Gastrocnemius medialis (tissue), 4 donors: ENCODE measurements at regions not wholly inside any gene's neighbourhood (a gene's known extent, or its start where the extent isn't known, plus 50 kb on each side); places are given as distances from the start of the nearest gene placed in this dataset.

ENCODE experiments used
- ATAC-seq, 2 donors: fragments of 150-250 bp; one replicate each; pipeline ENCODE4 v1.9.1; 2016
- DNase-seq, 2 donors: peaks; one replicate each; pipeline ENCODE4 v3.0.0-alpha.2; 2019
- H3K27ac ChIP-seq, 4 donors: fragments of 200-600 bp; sonication (generic); 1 replicate in 1 of 4; 2 replicates in 3 of 4; pipeline ENCODE4 v1.5.1; 2016 to 2018; ENCODE audit warnings: mild to moderate bottlenecking in 2 of 4, moderate library complexity in 1 of 4
- H3K27me3 ChIP-seq, 3 donors: fragments of 200-600 bp; sonication (generic) in 2 of 3; 1 replicate in 1 of 3; 2 replicates in 2 of 3; pipeline versions ENCODE4 v1.5.1 to v1.6.0; 2016 to 2019; ENCODE audit warnings: mild to moderate bottlenecking in 1 of 3, moderate library complexity in 1 of 3
- H3K36me3 ChIP-seq, 2 donors: fragments of 200-600 bp; sonication (generic) in 1 of 2; one replicate each; pipeline ENCODE4 v1.5.1; 2017 to 2018
- H3K4me1 ChIP-seq, 2 donors: fragments of 200-600 bp; sonication (generic) in 1 of 2; one replicate each; pipeline ENCODE4 v1.5.1; 2016 to 2017; ENCODE audit warnings: mild to moderate bottlenecking in 2 of 2
- H3K4me3 ChIP-seq, 4 donors: fragments of 200-600 bp; sonication (generic) in 3 of 4; 1 replicate in 1 of 4; 2 replicates in 3 of 4; pipeline ENCODE4 v1.5.1; 2016 to 2019; ENCODE audit warnings: mild to moderate bottlenecking in 2 of 4
- H3K9me3 ChIP-seq, 3 donors: fragments of 200-600 bp; sonication (generic) in 2 of 3; 1 replicate in 1 of 3; 2 replicates in 2 of 3; pipeline ENCODE4 v1.5.1; 2016 to 2019
- POLR2A ChIP-seq, 2 donors: fragments of 450-650 bp; IDR thresholded peaks; one replicate each; pipeline ENCODE4 v1.6.1; 2017; ENCODE audit warnings: antibody characterized with exemption in 2 of 2, mild to moderate bottlenecking in 2 of 2, moderate library complexity in 2 of 2
- in situ Hi-C, 4 donors: fragments of 200-750 bp; cut with MboI; loops; one replicate each; pipeline versions ENCODE4 v1.15.0 to v1.8.0; 2017; ENCODE audit warnings: low sequenced_read_pairs in 4 of 4
- intact Hi-C: fragments of 100-400 bp; cut with DNase I; formaldehyde crosslinking; loops from one replicate; pipeline ENCODE4 v1.15.1; 2023; ENCODE audit warnings: low total_unique reads
- TF ChIP-seq, protein P1 (sequence below), 5 experiments: fragments of 450-650 bp in 3 of 5; fragments of 200-600 bp in 2 of 5; sonication (generic) in 2 of 5; IDR thresholded peaks in 4 of 5; conservative IDR thresholded peaks in 1 of 5; 1 replicate in 4 of 5; 2 replicates in 1 of 5; pipeline ENCODE4 v1.5.1; 2016 to 2019; ENCODE audit warnings: antibody characterized with exemption in 5 of 5, mild to moderate bottlenecking in 3 of 5, moderate library complexity in 3 of 5

DNA sequence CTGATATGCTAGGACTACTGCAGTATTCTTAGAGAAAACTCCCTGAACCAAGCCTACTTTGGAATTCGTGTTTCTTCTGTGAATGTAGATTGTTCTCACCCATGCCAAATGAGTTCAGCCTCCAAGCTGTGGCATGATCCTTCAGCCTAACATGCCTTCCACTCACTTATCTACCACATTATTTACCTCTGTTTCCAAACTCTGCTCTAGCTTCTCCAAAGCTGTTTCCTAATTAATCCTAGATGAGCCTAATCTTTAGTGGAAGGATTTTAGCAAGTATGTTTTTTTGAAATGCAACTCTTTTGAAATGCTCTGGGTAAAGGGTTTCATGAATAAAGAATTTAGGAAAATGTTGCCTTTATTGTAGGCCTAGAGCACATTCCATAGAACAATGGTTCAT is 152.9 kb upstream of the MMADHC start:
- intact Hi-C loops (no loop called here), in situ Hi-C loops (no loop called here)
- H3K36me3 ChIP-seq = no peaks in the 10 kb centered on the region
- H3K4me1 ChIP-seq = peaks cover 0 to 3% of the 10 kb centered on the region in 2 donors
- no peak overlapping the region for H3K27ac ChIP-seq
- DNase-seq (no peak), ATAC-seq (no peak)
- H3K9me3 ChIP-seq = no peaks in the 10 kb centered on the region
- no peak for TF ChIP-seq POLR2A (IDR thresholded peaks at IDR 0.05)
- TF ChIP-seq, protein P1, sequence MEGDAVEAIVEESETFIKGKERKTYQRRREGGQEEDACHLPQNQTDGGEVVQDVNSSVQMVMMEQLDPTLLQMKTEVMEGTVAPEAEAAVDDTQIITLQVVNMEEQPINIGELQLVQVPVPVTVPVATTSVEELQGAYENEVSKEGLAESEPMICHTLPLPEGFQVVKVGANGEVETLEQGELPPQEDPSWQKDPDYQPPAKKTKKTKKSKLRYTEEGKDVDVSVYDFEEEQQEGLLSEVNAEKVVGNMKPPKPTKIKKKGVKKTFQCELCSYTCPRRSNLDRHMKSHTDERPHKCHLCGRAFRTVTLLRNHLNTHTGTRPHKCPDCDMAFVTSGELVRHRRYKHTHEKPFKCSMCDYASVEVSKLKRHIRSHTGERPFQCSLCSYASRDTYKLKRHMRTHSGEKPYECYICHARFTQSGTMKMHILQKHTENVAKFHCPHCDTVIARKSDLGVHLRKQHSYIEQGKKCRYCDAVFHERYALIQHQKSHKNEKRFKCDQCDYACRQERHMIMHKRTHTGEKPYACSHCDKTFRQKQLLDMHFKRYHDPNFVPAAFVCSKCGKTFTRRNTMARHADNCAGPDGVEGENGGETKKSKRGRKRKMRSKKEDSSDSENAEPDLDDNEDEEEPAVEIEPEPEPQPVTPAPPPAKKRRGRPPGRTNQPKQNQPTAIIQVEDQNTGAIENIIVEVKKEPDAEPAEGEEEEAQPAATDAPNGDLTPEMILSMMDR (IDR thresholded peaks at IDR 0.05 in 4 of 5, conservative IDR thresholded peaks at IDR 0.05 in 1 of 5) = no peak
- H3K27me3 ChIP-seq = no peaks in the 10 kb centered on the region
- H3K4me3 ChIP-seq = no peak overlapping the region

DNA sequence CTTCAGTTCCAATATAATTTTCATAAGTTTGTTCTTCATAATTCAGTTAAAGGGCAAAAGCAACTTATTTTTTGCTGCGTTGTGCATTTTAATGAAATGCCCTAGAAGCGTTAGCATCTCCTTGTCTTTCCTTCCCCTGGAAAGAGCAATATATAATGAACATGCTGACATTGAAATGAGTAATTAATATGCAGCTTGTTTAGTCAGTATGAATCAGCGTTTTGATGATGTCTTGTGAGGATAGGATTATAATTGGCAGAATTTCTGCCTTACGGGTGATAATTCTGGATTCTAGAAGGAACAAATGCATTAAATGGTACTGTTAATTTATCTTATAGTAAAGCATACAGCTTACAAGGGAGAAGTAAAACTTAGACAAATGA is 152.3 kb upstream of the MMADHC start:
- no peak for DNase-seq
- in situ Hi-C loops = no loop called here

DNA sequence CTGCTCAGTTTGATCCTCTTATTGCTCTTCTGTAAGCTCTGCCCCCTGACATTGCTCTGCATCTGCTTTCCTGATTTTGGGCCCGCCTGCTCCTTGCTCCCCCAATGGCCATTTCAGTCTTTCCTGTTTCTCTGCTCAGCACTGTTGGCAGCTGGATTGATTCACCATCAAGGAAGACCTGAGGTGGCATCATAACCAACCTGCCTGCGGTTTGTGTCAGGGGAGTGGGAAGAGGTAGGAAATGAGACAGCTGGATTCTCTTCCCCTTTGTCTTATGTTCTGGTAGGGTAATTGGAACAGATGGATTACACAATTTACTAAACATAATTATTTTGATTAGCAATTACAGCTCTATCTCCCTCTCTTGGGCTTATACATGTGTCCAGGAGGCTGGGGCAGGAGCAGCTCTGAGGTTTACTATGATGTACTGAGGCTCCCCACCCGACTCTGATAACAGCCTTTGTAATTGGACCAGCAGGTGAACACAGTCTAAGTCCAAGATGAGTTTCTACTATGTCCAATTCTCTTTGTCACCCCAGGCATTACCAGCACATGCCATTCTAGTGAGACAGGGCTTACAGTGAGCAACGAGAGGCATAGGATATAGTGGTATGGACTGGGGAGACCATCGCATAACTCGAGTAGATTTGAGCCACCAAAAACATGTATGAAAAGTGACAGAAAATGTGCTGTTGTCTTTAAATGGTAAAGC is 151.8 kb upstream of the MMADHC start:
- no peak overlapping the region for H3K27ac ChIP-seq
- DNase-seq (no peak), ATAC-seq (no peak)
- in situ Hi-C loops = no loop called here
- H3K4me1 ChIP-seq = no peaks in the 10 kb centered on the region
- no peaks in the 10 kb centered on the region for H3K27me3 ChIP-seq
- H3K36me3 ChIP-seq = no peaks in the 10 kb centered on the region
- TF ChIP-seq, protein P1 (IDR thresholded peaks at IDR 0.05 in 4 of 5, conservative IDR thresholded peaks at IDR 0.05 in 1 of 5) = no peak
- TF ChIP-seq POLR2A (IDR thresholded peaks at IDR 0.05) = no peak
- H3K4me3 ChIP-seq = no peak overlapping the region
- H3K9me3 ChIP-seq = no peaks in the 10 kb centered on the region
- intact Hi-C loops = no loop called here

More for the DNA sequence above, 152.3 kb upstream of the MMADHC start:
- no peaks in the 10 kb centered on the region for H3K36me3 ChIP-seq
- no peak overlapping the region for H3K4me3 ChIP-seq
- intact Hi-C loops = no loop called here
- H3K4me1 ChIP-seq = no peaks in the 10 kb centered on the region
- TF ChIP-seq POLR2A (IDR thresholded peaks at IDR 0.05) = no peak
- TF ChIP-seq, protein P1 (IDR thresholded peaks at IDR 0.05 in 4 of 5, conservative IDR thresholded peaks at IDR 0.05 in 1 of 5) = no peak
- no peak overlapping the region for H3K27ac ChIP-seq
- no peak for ATAC-seq
- H3K9me3 ChIP-seq = no peaks in the 10 kb centered on the region
- no peaks in the 10 kb centered on the region for H3K27me3 ChIP-seq

DNA sequence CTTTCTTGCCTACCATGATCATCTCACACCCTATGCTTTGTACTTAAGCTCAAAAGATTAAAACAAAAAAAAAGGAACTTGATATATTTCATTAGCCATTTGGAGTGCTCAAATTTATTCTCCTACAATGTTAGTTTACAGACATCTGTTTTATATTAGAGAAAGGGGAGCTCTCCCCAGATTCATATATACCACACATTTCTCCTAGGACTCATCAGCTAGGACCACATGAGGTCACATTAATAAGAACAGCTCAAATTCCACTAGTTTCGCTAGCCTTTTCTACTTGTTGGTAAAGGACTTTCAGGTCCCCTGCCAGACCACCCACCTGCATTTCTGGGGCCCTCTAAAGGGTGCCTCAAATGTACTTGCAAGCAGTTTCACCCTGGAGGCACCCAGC is 151.2 kb upstream of the MMADHC start:
- Histone ChIP-seq H3K9me3 (no peaks in the 10 kb centered on the region), H3K4me1 (no peaks in the 10 kb centered on the region), H3K4me3 (no peak overlapping the region), H3K27me3 (no peaks in the 10 kb centered on the region), H3K27ac (no peak overlapping the region), H3K36me3 (no peaks in the 10 kb centered on the region)
- no peak for DNase-seq
- no peak for ATAC-seq
- intact Hi-C loops (no loop called here), in situ Hi-C loops (no loop called here)
- TF ChIP-seq, protein P1 (IDR thresholded peaks at IDR 0.05 in 4 of 5, conservative IDR thresholded peaks at IDR 0.05 in 1 of 5) = no peak
- TF ChIP-seq POLR2A (IDR thresholded peaks at IDR 0.05) = no peak

DNA sequence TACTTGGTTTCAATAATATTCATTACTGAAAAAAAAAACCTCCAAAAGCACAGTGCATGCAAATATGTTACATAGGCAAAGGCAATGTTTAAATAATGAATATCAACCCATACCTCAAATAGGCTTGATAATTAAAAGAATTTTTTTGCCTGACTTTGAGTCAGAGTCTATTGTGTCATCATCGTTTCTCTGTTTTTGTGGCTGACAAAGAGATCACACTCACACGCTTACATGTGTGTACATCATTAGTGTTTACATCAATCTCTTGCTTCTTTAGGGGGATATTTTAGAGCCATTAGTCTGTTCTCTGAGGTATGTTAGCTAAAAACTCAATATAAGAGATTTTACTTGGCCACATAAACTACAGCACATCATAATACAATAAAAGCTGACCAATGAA is 150.3 kb upstream of the MMADHC start:
- H3K4me1 ChIP-seq = no peaks in the 10 kb centered on the region
- TF ChIP-seq POLR2A (IDR thresholded peaks at IDR 0.05) = no peak
- TF ChIP-seq, protein P1 (IDR thresholded peaks at IDR 0.05 in 4 of 5, conservative IDR thresholded peaks at IDR 0.05 in 1 of 5) = no peak
- no peak overlapping the region for H3K27ac ChIP-seq
- ATAC-seq (no peak), DNase-seq (no peak)
- H3K36me3 ChIP-seq = no peaks in the 10 kb centered on the region
- no peaks in the 10 kb centered on the region for H3K27me3 ChIP-seq
- H3K9me3 ChIP-seq = no peaks in the 10 kb centered on the region
- no peak overlapping the region for H3K4me3 ChIP-seq
- in situ Hi-C loops = no loop called here
- intact Hi-C loops = no loop called here
